SK-N-SH treated with all-trans-retinoic acid at 6 μM for 48 hours (cell line): ENCODE measurements at regions not wholly inside any gene's neighbourhood (a gene's known extent, or its start where the extent isn't known, plus 50 kb on each side); places are given as distances from the start of the nearest gene placed in this dataset.

Source experiments
- ATAC-seq: fragments of 200-7000 bp; cut with Tn5 transposase; 3 replicates; pipeline ENCODE4 v1.9.1; 2020; ENCODE audit warnings: mild to moderate bottlenecking, moderate library complexity
- ARNTL ChIP-seq: fragments of 450-650 bp; formaldehyde crosslinking; IDR thresholded peaks from 2 replicates; pipeline ENCODE4 v1.5.0; 2020; ENCODE audit warnings: low read depth, mild to moderate bottlenecking, moderate library complexity, borderline replicate concordance
- BACH2 ChIP-seq: fragments of 250-450 bp; sonication (Bioruptor Pico); IDR thresholded peaks from 2 replicates; pipeline ENCODE4 v1.9.0; 2021; ENCODE audit warnings: mild to moderate bottlenecking, borderline replicate concordance
- CSDC2 ChIP-seq: fragments of 250-450 bp; sonication (Bioruptor Pico); IDR thresholded peaks from 2 replicates; pipeline ENCODE4 v1.5.0; 2020; ENCODE audit warnings: mild to moderate bottlenecking, moderate library complexity
- ESRRG ChIP-seq: fragments of 250-450 bp; sonication (Bioruptor Pico); IDR thresholded peaks from 2 replicates; pipeline ENCODE4 v1.6.1; 2021; ENCODE audit warnings: mild to moderate bottlenecking
- GLIS3 ChIP-seq: fragments of 250-450 bp; sonication (Bioruptor Pico); IDR thresholded peaks from 2 replicates; pipeline ENCODE4 v1.5.0; 2020; ENCODE audit warnings: mild to moderate bottlenecking, moderate library complexity
- ISL1 ChIP-seq: fragments of 250-450 bp; sonication (Bioruptor Pico); IDR thresholded peaks from 2 replicates; pipeline ENCODE4 v2.1.2; 2022; ENCODE audit warnings: mild to moderate bottlenecking, moderate library complexity
- PPARA ChIP-seq: fragments of 250-450 bp; sonication (Bioruptor Pico); IDR thresholded peaks from 2 replicates; pipeline ENCODE4 v1.5.0; 2020; ENCODE audit warnings: mild to moderate bottlenecking, borderline replicate concordance
- SNAI2 ChIP-seq: fragments of 250-450 bp; sonication (Bioruptor Pico); IDR thresholded peaks from 2 replicates; pipeline ENCODE4 v1.5.0; 2020; ENCODE audit warnings: mild to moderate bottlenecking, moderate library complexity
- TCF4 ChIP-seq: fragments of 250-450 bp; sonication (Bioruptor Pico); IDR thresholded peaks from 2 replicates; pipeline ENCODE4 v1.8.0; 2021; ENCODE audit warnings: mild to moderate bottlenecking, moderate library complexity, borderline replicate concordance
- TOX ChIP-seq: fragments of 250-450 bp; sonication (Bioruptor Pico); IDR thresholded peaks from 2 replicates; pipeline ENCODE4 v1.8.0; 2021; ENCODE audit warnings: mild to moderate bottlenecking, moderate library complexity, borderline replicate concordance
- ZC3H10 ChIP-seq: fragments of 250-450 bp; sonication (Bioruptor Pico); IDR thresholded peaks from 2 replicates; pipeline ENCODE4 v1.5.1; 2021; ENCODE audit warnings: mild to moderate bottlenecking, moderate library complexity
- ZFP3 ChIP-seq: fragments of 250-450 bp; sonication (Bioruptor Pico); IDR thresholded peaks from 2 replicates; pipeline ENCODE4 v1.5.0; 2020; ENCODE audit warnings: mild to moderate bottlenecking, moderate library complexity
- ZFP30 ChIP-seq: fragments of 450-650 bp; formaldehyde crosslinking; IDR thresholded peaks from 2 replicates; pipeline ENCODE4 v1.5.0; 2022; ENCODE audit warnings: mild to moderate bottlenecking, moderate library complexity
- ZNF565 ChIP-seq: fragments of 450-650 bp; formaldehyde crosslinking; conservative IDR thresholded peaks from 2 replicates; pipeline ENCODE4 v1.5.0; 2020; ENCODE audit warnings: low read depth, mild to moderate bottlenecking, moderate library complexity
- ZNF70 ChIP-seq: fragments of 450-650 bp; formaldehyde crosslinking; IDR thresholded peaks from 2 replicates; pipeline ENCODE4 v1.5.0; 2020; ENCODE audit warnings: mild to moderate bottlenecking, moderate library complexity
- ZNF8 ChIP-seq: fragments of 450-650 bp; formaldehyde crosslinking; IDR thresholded peaks from 2 replicates; pipeline ENCODE4 v1.5.0; 2020; ENCODE audit warnings: mild to moderate bottlenecking, moderate library complexity
- TF ChIP-seq, protein P1 (sequence below): fragments of 250-450 bp; sonication (Bioruptor Pico); IDR thresholded peaks from 2 replicates; pipeline ENCODE4 v1.5.1; 2021; ENCODE audit warnings: mild to moderate bottlenecking, moderate library complexity
- TF ChIP-seq, protein P2 (sequence below): fragments of 250-450 bp; sonication (Bioruptor Pico); IDR thresholded peaks from 2 replicates; pipeline ENCODE4 v1.5.0; 2020; ENCODE audit warnings: mild to moderate bottlenecking, moderate library complexity
- TF ChIP-seq, protein P3 (sequence below): fragments of 250-450 bp; sonication (Bioruptor Pico); IDR thresholded peaks from 2 replicates; pipeline ENCODE4 v1.5.1; 2020; ENCODE audit warnings: low read depth, mild to moderate bottlenecking, moderate library complexity

DNA sequence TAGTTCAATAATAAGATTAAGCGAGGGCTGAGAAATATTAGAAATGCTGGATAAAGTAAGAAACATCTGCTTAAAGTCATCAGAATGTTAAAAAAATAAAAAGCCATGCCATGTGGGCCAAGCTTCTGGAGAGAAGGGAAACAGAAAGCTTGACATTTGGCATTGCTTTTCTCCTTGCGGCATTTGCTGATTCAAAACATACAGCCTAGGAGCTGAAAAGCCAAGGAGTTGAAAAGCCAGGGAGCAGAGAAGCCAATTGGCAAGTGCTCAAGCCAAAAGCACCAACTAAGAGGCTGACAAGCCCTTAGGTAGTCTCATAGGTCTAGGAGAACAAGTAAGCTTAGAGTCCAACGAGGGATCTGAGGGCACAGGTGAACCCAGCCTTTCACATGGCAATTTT is 754.3 kb downstream of the TLE4 start:
- TF ChIP-seq, protein P1, sequence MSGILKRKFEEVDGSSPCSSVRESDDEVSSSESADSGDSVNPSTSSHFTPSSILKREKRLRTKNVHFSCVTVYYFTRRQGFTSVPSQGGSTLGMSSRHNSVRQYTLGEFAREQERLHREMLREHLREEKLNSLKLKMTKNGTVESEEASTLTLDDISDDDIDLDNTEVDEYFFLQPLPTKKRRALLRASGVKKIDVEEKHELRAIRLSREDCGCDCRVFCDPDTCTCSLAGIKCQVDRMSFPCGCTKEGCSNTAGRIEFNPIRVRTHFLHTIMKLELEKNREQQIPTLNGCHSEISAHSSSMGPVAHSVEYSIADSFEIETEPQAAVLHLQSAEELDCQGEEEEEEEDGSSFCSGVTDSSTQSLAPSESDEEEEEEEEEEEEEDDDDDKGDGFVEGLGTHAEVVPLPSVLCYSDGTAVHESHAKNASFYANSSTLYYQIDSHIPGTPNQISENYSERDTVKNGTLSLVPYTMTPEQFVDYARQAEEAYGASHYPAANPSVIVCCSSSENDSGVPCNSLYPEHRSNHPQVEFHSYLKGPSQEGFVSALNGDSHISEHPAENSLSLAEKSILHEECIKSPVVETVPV (CRISPR knock-in tag): no peak
- TF ChIP-seq ISL1 (CRISPR knock-in tag) (no peak), ZNF565 (no peak), ZNF70 (CRISPR knock-in tag) (no peak), ZC3H10 (CRISPR knock-in tag) (no peak), ZNF8 (CRISPR knock-in tag) (no peak)
- no peak for ATAC-seq

DNA sequence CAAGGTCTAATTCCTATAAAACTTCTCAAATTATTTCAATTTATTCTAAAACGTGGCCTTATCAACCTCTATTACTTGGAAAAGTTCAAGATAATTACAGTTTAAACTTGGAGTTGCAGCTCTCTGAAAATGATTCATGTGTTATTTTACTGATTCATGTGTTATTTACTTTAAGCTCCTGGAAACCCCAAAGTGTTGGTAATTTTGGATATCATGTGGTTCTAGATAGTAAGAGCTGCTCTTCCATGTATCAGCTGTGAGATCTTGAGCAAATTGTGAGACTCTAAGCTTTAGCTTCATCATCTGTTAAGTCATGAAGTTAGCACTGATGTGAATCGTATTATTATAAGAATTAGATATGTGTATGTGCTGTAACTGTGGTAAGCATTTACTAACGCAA is 749.2 kb downstream of the TLE4 start:
- no peak for TF ChIP-seq ZNF8 (CRISPR knock-in tag)
- no peak for TF ChIP-seq SNAI2 (CRISPR knock-in tag)
- no peak for TF ChIP-seq TOX (CRISPR knock-in tag)
- TF ChIP-seq, protein P2, sequence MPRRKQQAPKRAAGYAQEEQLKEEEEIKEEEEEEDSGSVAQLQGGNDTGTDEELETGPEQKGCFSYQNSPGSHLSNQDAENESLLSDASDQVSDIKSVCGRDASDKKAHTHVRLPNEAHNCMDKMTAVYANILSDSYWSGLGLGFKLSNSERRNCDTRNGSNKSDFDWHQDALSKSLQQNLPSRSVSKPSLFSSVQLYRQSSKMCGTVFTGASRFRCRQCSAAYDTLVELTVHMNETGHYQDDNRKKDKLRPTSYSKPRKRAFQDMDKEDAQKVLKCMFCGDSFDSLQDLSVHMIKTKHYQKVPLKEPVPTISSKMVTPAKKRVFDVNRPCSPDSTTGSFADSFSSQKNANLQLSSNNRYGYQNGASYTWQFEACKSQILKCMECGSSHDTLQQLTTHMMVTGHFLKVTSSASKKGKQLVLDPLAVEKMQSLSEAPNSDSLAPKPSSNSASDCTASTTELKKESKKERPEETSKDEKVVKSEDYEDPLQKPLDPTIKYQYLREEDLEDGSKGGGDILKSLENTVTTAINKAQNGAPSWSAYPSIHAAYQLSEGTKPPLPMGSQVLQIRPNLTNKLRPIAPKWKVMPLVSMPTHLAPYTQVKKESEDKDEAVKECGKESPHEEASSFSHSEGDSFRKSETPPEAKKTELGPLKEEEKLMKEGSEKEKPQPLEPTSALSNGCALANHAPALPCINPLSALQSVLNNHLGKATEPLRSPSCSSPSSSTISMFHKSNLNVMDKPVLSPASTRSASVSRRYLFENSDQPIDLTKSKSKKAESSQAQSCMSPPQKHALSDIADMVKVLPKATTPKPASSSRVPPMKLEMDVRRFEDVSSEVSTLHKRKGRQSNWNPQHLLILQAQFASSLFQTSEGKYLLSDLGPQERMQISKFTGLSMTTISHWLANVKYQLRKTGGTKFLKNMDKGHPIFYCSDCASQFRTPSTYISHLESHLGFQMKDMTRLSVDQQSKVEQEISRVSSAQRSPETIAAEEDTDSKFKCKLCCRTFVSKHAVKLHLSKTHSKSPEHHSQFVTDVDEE: no peak
- TF ChIP-seq CSDC2 (CRISPR knock-in tag): no peak
- ATAC-seq: no peak

DNA sequence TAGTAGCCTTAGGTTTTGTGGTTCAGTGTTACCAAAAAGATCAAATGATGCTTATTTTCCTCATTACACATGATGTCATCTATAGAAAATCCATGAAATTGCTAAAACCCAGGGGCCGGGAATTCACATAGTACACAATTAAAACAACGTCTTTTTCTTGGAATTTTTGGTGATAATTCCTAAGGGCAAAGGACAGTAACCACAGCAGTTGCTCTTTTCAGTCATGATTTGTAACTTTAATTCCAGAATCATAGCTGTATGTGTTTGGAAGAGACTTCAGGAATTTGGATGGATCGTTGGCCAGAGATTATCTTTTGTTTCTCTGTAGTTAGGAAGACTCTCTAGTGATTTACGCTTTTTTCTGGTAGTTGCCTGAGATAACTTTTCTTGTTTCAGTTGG is 748.7 kb downstream of the TLE4 start:
- TF ChIP-seq BACH2: no peak
- no peak for TF ChIP-seq ZNF8 (CRISPR knock-in tag)
- TF ChIP-seq, protein P1 (CRISPR knock-in tag): no peak
- no peak for TF ChIP-seq TOX (CRISPR knock-in tag)
- no peak for TF ChIP-seq CSDC2 (CRISPR knock-in tag)
- no peak for TF ChIP-seq GLIS3 (CRISPR knock-in tag)
- TF ChIP-seq TCF4 (CRISPR knock-in tag): no peak
- no peak for TF ChIP-seq ESRRG (CRISPR knock-in tag)
- no peak for TF ChIP-seq ZFP30
- TF ChIP-seq ARNTL: no peak
- TF ChIP-seq, protein P3, sequence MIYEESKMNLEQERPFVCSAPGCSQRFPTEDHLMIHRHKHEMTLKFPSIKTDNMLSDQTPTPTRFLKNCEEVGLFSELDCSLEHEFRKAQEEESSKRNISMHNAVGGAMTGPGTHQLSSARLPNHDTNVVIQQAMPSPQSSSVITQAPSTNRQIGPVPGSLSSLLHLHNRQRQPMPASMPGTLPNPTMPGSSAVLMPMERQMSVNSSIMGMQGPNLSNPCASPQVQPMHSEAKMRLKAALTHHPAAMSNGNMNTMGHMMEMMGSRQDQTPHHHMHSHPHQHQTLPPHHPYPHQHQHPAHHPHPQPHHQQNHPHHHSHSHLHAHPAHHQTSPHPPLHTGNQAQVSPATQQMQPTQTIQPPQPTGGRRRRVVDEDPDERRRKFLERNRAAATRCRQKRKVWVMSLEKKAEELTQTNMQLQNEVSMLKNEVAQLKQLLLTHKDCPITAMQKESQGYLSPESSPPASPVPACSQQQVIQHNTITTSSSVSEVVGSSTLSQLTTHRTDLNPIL (CRISPR knock-in tag): no peak
- TF ChIP-seq ZFP3 (CRISPR knock-in tag): no peak
- TF ChIP-seq PPARA (CRISPR knock-in tag): no peak
- TF ChIP-seq ZC3H10 (CRISPR knock-in tag): no peak
- ATAC-seq: no peak

DNA sequence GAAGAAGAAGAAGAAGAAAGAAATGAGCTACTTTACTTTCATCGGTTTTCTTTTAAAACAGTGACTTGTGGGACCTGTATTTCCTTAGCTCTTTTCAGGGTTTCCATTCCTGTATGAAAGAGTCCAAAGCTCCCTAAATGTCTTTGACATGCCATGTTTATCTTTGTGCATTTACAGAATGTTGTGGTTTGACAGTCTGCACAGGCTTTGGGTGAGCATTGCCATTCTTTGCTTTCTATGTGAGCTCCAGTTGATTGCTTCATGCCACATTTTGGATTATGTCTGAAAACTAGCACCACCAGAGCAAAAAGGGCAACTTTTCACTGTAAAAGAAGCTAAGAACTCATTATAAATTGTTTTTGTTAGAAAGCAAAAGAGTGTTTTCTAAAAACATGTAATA is 733.4 kb downstream of the TLE4 start:
- no peak for ATAC-seq
- TF ChIP-seq, protein P2: no peak
- TF ChIP-seq ZFP30 (no peak), BACH2 (no peak), ISL1 (CRISPR knock-in tag) (no peak), TOX (CRISPR knock-in tag) (no peak), ZNF8 (CRISPR knock-in tag) (no peak), ZNF70 (CRISPR knock-in tag) (no peak)
